ENCODE measurements at regions not wholly inside any gene's neighbourhood (a gene's known extent, or its start where the extent isn't known, plus 50 kb on each side); places are given as distances from the start of the nearest gene placed in this dataset.

DNA sequence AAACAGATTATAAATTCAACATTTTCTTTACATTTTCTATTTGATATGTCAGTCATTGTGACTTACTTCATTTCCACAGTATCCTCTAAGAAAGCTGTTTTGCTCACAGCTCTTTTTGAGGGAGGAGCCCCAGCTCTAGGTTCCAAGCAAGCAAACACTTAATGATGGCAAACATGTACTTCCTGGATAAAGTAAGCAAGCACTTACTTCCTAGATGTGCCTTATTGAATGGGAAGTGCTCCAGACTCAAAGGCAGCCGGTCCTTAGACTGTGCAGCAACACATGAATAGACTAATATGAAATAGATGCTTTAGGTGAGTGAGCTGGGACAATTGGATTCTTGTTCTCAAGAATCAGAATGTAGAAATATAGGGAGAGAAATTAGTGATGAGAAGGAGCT lies 2149.8 kb upstream of the PIK3C3 start:
- DNase-seq (ENCODE audit: low spot score), result no peak

DNA sequence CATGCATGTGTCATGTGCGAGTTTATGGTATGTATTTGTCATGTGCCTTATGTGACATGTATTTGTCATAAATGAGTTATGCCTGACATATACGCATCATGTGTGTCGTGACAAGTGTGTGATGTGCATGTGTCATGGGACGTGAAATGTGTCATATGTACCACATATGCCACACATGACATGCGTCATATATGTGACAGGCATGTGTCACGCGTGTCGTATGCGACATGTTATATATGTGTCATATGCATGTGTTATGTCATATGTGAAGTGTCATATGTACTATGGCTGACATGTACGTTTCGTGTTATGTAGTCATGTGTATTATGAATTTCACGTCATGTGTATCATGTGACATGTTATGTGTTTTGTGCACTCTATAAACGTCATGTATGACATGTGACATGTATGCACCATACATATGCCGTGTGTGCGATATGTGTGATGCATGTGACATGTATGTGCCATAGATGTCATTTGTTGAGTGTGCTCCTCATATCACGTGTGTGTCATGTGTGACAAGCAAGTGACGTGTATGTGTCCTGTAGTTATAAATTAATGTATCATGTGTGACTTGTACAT lies 2152.3 kb upstream of the PIK3C3 start:
- DNase-seq (ENCODE audit: low spot score), result no peak

DNA sequence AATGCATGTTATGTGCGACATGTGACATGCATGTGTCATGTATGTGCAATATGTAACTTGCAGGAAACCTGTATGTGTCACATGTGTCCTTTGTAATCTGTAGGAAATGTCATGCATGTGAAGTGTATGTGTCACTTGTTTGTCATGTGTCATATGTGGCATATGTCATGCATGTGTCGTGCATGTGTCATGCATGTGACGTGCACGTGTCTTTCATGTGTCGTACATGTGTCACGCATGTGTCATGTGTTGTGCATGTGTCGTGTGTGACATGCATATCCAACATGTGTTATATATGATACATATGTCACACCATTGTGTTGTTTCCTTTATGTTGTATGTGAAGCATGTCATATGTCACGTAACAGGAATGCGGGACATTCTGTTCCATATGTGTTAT lies 2153.2 kb upstream of the PIK3C3 start:
- DNase-seq (ENCODE audit: low spot score), result no peak

DNA sequence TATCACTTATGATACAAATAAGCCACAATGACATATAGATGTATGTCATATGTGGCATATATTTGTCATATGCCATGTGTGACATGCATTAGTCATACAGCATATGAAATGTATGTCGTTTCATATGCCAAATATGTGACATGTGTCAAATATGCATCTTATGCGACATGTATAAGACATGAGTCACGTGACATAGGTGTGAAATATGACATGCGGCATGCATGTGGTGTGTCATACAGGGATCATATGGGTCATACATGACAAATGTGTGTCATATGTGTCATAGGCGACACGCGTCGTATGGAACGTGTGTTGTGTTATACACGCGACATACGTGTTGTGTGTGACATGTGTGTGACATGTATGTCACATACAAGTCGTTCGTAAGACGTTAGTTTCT lies 2154.0 kb upstream of the PIK3C3 start:
- no peak for DNase-seq (ENCODE audit: low spot score)

DNA sequence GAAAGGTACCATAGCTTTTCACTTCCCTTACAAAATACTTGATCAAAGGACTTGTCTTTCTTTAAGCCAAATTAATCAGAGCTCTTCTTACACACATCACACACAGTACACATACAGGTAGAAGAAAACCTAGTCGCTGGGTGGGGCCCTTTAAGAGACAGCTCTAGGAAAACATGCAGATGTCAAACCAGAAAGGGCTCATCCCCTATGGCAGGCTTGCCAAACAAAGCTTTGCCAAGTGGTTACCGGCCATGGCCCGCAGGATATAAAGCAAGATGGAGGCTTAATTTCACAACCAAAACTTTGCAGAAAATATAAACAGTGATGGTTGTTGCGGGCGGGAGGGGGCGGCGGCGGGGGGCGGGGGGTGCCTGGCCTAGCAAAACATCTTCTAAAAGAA lies 2156.0 kb upstream of the PIK3C3 start:
- no peak for DNase-seq (ENCODE audit: low spot score)

DNA sequence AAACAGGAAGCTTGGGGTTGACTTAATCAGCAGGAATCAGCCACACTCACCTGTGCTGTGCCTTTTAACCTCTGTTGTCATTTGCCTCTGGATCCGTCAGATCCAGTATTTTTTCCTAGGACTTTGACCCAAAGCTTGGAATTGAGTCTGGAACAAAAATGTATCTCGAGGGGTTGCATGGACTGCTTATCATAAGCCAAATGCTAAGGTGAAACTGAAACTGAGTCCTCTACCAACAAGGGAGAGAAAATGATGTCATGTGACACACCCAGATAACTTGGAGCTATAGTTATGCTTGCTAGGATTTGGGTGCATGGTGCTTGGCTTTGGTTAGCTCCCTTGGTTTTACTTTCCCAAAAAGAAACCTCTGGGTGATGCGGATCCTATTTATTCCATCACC lies 2158.6 kb upstream of the PIK3C3 start:
- no peak for DNase-seq (ENCODE audit: low spot score)

DNA sequence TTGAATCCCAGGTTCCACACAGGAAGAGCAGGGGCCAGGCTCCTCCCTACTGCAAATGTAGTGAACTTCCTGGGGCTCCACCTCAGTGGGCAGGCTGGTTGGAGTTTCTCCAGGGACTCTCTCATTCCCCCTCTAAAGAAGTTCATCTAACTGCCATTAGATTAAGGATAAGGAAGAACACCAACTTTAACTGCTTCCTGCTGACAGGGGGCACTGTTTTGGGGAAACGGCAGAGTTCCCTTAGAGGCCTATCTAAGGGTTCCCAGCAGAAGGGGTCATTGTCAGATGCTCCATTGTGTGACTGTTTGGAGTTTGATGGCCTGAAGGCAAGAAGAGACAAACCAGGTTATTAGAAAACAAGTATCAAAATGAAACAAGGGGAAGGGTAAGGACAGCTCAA lies 2159.7 kb upstream of the PIK3C3 start:
- no peak for DNase-seq (ENCODE audit: low spot score)

DNA sequence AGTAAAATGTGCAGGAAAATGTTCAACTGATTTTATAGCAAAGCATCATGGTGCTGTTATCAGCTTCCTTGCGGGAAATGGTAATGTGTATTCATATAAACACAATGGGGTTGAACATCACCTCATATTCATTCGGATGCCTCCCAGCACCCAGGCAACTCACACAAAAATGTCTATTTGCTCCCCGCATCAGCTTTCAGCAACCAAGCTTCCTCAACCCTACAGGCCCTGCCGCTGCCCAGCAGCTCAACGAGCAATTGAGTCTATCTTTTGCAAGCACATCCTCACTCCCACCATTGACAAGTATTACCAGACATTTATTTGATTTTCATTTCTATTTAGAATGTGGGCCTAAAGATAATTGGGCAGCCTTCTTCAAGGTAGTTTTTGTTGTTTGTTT lies 2161.4 kb upstream of the PIK3C3 start:
- no peak for DNase-seq (ENCODE audit: low spot score)

DNA sequence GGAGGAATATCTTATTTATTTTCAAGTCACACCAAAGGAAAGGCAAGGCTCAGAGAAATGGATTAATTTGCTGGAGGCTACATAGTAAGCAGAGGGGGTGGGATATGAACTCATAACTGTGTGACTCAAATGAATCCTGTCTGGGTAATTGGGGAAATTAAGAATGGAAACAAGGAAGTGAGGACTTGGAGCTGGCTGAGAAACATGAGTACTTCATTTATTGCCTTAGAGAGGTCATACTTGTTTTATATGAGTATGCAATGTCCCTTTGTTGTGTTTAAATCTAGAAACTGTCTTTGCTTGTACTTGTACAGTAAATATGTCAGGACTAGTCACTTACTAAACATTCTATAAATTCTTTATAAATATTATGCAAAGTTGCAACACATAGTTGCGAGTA lies 2166.7 kb upstream of the PIK3C3 start:
- no peak for DNase-seq (ENCODE audit: low spot score)

DNA sequence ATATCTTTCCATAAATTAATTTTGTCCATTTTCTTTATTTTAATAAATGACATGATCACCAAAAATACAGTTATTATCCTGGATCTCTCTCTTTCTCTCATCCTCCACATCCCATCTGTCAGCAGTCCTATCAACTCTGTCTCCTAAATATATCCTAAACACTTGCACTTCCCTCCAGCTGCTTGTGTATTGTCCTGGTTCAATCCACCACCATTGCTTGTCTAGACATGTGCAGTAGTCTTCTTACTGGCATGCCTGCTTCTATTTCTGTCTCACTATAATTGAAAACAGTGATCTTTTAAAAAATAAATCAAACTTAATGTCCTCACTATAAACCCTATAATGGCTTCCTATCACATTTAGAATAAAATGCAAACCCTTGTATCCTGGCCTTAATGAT lies 2168.6 kb upstream of the PIK3C3 start:
- no peak for DNase-seq (ENCODE audit: low spot score)

DNA sequence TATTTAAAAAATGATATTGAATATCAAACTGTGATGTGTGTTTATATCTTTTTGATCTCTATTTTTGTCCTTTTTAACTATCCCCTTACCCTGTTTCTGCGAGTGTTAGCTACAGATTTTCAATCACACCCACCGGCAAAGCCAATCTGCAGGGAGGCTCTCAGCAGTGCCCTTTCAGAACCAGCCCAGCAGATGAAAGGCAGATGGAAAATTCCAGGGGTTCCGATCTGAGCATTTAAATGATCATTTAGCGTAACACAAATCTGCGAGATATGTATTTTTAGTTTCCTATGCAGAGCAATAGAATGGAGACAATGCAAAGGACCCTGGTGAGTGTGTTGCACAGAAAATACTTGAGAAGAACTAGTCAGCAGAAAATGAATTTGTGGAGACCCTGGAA lies 2170.5 kb upstream of the PIK3C3 start:
- no peak for DNase-seq (ENCODE audit: low spot score)

DNA sequence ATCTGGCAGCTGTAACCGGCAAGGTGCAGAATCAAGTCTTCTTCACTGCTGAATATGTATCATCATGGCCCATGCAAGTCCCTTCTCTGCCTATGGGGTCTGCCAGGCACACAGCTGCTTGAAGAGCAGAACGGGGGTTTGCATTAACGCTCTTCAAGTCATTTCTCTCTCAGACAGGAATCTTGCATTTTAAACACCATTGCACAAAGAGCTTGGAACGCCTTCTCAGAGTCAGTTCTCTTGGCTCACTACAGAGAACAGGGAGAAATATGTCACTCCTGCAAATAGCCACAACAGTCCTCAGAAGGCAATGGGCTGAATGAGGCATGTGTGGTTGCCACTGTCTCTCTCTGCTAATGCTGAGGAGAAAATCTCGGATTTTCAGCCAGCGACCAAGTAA lies 2173.5 kb upstream of the PIK3C3 start:
- DNase-seq (ENCODE audit: low spot score), result no peak

DNA sequence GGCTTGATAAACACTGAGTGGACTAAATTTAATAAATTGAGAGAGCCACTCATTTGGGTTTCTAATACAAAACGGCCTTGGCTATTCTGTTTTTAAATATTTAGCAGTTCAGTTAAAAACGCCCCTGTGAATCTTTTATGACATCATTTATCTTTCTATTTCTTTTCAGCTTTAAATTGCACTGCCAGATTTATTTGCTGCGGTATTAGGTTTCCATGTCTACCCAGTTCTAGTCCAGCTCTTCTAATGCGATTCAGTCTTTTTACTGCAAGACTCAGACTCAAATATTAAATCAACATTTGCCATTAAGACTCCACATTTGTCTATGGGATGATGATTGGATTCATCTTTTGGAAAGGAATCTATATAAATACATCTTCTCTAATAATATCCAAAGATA lies 2174.3 kb upstream of the PIK3C3 start:
- DNase-seq (ENCODE audit: low spot score), result no peak

DNA sequence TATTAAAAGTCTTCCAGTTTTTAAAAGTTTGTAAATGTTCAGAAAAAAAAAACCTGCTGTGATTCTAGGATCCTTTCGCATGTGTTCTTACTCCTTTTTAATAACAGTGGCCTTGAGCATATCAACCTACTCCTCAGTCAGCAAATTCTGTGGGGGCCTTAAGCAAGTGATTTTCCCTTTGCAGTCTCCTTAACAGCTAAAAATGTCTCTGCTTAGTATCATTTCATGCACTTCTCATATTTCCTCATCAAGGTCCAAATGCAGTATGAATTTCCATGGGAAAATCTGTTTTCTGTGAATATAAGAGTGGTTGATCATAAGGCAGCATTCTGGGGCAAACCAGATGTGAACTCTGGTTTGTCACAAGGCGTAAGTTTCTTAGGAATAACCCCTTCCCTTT lies 2175.1 kb upstream of the PIK3C3 start:
- DNase-seq (ENCODE audit: low spot score), result no peak

DNA sequence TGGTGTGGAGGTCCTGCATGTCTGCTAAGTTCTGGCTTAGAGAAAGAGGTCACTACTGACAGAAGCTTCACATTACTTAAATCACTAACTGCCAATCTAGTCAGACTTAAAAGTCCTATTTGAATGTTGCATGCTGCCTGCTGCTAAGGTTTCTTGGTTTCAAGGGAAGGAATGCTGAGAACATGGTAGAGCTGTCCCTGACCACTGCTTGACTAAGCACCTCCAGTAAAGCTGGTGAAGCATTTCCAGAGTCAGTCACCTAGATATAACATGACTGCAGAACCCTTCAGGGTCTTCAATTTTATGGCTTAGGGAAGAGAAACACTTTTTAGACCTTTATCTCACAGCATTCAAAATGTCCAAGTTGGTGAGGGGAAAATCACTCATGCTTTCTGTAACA lies 2178.3 kb upstream of the PIK3C3 start:
- DNase-seq (ENCODE audit: low spot score), result no peak

DNA sequence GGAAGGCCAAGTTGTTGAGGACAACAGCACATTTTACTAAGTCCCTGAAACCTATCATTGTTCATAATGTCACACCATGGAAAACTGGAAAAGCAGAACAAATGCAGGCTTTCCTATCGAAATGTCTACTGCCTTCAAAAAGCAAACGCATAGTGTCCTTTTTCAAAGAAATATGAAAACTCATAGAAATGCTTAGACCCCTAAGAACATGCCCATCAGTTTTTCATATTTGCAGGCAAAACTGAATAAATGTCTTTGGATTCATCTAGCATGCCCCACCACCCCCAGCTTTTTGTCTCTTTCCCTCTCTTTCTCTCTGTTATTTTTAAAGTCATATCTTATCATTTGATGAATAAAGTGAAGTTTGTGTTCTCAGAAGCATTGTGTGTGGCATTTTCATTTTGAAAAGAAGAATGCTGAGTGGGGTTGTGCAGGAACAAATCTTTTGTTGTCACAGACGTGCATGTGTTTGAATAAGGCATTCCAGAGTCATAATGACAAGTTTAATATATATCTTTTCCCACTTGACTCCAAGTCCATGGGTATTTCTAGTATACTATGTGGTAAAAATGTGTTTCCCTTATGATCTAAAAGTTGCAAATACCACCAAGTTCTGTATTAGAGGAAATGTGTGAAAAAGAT lies 2180.0 kb upstream of the PIK3C3 start:
- DNase-seq (ENCODE audit: low spot score), result no peak

DNA sequence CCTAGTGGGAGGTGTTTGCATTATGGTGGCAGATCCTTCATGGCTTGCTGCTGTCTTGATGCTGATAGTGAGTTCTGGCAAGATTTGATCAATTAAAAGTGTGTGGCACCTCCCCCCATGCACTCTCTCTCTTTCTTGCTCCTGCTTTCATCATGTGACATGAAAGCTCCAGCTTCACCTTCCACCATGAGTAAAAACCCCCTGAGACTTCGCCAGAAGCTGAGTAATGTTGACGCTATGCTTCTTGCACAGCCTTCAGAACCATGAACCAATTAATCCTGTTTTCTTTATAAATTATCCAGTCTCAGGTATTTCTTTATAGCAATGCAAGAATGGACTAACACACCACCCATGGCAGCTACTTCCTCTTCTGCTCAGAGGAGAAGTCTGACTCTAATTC lies 2181.4 kb upstream of the PIK3C3 start:
- DNase-seq (ENCODE audit: low spot score), result no peak

DNA sequence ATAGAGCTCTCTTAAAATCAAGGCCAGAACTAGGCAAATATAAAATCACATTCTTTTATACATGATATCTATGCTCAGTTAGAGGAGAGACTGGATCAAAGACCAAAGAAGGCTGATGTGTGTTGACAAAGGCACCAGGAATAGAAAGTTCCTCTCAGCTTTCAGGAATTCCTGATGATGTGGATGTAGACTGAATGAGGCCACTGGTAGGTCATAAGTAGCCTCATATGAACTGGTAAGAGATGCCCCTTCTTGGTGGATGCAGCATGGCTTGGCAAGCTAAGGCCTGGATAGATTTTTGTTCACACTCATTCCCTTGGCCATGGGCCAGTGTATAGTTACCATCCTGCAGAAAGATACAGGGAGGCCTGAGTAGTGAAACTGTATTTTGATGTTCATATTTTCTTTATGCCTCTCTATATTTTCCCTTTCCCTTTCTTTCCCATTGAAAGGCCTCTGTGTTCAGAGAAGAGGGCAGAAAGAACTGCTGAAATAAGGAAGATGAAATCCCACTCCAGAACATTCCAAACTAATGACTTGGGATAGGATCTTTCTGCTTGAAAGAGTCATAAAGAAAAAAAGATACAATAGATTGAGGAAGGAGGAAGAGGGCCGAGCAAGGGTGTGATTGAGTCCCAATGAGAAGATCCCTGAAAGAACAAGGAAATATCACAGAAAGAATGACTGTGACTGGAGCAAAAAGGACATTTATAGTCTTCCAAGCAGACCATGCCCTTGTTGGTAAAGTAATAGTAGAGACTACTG lies 2182.7 kb upstream of the PIK3C3 start:
- DNase-seq (ENCODE audit: low spot score), result no peak

DNA sequence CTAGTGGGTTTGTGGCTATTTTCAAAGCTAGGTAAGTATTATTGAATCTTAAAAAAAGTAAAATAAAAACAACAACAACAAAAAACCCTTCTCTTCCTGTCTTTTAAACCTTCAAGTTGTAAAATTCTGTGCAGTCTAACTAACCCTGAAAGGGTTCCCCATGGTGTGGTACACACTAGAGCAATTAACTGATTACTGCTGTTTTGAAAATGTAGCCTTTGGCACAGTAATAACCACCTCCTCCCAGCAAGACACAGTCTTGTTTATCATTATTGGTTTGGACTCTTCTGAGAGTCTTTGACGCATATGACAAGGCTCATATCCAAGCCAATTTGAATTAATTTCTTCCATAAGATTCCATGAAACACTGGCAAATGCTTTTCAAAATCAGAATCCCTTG lies 2184.6 kb upstream of the PIK3C3 start:
- no peak for DNase-seq (ENCODE audit: low spot score)

DNA sequence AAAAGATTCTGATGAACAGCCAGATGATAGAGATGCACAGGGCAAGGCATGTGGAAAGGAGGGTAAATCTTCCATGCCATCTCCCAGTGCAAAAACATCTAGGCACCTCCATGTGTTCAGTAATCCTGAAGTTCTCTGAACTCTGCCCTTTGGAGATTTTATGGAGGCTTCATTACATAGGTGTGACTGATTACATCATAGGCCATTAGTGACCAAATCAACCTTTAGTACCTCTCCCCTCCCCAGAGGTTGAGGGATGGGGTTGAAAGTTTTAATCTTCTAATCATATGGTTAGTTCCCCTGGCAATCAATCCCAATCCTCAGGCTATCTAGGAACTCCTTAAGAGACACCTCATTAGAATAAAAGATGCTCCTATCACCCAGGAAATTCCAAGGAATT lies 2190.2 kb upstream of the PIK3C3 start:
- DNase-seq (ENCODE audit: low spot score), result no peak

DNA sequence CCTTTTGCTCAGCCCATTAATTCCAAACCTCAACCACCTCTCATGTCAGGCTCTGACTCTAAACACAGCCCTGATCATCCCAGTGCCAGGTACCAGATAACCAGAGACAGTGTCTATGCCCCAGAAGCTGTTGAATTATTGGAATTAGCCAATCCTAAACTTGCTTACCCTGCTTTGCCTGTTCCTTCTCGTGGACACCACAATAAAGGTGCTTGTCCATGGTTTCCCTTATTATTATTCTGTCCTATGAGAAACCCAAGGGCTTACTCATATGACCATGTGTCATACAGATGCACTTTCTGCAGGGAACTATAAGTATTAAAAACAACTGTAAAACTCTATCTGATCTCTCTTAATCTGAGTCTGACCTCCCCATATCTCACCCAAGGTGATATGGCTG lies 2193.8 kb upstream of the PIK3C3 start:
- no peak for DNase-seq (ENCODE audit: low spot score)

DNA sequence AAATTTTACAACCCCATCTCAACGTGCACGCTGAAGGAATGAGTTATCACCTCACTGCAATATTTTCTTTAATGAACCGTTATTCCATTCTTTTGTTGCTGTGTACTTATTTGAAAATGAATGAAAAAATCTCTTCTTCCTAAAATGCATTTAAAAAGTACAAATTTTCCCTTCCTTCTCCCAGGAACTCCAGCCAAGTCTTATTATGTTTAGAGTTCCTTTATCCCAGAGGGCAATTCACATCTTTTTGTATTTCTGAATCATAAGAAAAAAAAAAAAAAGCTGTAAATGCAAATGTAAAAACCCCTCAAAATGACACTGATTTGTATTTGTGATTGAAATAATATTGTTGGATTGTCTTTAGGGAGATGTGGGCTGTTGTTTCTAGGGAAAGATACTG lies 2194.3 kb upstream of the CELF4 start:
- DNase-seq (ENCODE audit: low spot score), result no peak

DNA sequence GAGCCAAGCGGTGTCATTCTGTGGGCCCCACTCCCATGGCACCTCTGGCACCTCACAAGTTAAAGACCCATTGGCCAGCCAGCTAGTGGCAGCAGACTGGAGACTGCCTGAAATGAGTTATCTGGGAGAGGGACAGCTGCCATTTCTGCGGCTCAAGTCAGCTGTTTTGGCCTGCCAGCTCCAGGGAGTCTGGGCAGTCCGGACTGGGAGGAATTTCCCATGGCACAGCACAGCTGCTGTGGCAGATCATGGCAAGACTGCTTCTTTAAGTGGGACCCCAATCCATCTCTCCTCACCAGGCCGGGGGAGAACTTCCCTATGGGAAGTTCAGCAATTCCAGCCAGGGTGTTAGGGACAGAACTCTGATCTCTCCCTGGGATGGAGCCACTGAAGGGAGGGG lies 2187.6 kb upstream of the CELF4 start:
- no peak for DNase-seq (ENCODE audit: low spot score)

DNA sequence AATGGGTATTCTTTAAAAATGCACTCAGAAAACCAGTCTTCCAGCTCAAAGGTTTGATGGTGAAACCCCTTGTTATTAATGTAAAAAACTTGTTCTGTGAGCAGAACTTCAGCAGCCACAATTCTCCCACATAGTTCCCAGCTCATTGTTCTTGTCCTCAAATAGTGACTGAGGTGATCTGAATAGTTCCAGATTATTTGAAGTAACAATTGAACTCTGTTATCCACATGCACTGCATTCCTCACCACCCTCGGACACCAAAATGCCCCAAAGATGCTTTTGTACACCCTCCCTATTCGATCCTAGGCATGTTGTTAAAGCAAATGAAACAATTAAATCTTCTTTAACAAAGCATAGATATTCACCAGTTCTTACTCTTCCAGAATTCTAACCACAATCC lies 2186.8 kb upstream of the CELF4 start:
- no peak for DNase-seq (ENCODE audit: low spot score)
